ENCODE measurements at regions not wholly inside any gene's neighbourhood (a gene's known extent, or its start where the extent isn't known, plus 50 kb on each side); places are given as distances from the start of the nearest gene placed in this dataset.

- TF ChIP-seq SAP130 (CRISPR knock-in tag; IDR thresholded peaks at IDR 0.05; ENCODE audit: low read depth) (peak; percentile 41; the same call in 1 of the 2 replicates), ZNF792 (CRISPR knock-in tag; IDR thresholded peaks at IDR 0.05) (0 out of 2 replicates have a peak, but pooled peaks have one; percentile 19), JUNB (CRISPR knock-in tag; IDR thresholded peaks at IDR 0.05; ENCODE audit: borderline replicate concordance) (peak; percentile 92), TBX2 (CRISPR knock-in tag; IDR thresholded peaks at IDR 0.05; ENCODE audit: borderline replicate concordance) (peak; percentile 41; the same call in 1 of the 2 replicates), GATAD2A (CRISPR knock-in tag; IDR thresholded peaks at IDR 0.05) (0 out of 2 replicates have a peak, but pooled peaks have one; percentile 29), HMGXB4 (CRISPR knock-in tag; IDR thresholded peaks at IDR 0.05; ENCODE audit: borderline replicate concordance in 1 of 2, low read depth in 1 of 2) (peak in 1 of 2 experiments; percentile 11; a peak in 1 of 4 replicates), KDM2A (CRISPR knock-in tag; IDR thresholded peaks at IDR 0.05; ENCODE audit: borderline replicate concordance, low read depth) (peak; percentile 47; the same call in 1 of the 2 replicates), ZNF337 (CRISPR knock-in tag; IDR thresholded peaks at IDR 0.05; ENCODE audit: borderline replicate concordance, low read depth) (no peak), ZNF12 (CRISPR knock-in tag; IDR thresholded peaks at IDR 0.05) (peak; percentile 61; the same call in 1 of the 2 replicates), TBP (CRISPR knock-in tag; IDR thresholded peaks at IDR 0.05) (no peak)
- TF ChIP-seq, protein P1, sequence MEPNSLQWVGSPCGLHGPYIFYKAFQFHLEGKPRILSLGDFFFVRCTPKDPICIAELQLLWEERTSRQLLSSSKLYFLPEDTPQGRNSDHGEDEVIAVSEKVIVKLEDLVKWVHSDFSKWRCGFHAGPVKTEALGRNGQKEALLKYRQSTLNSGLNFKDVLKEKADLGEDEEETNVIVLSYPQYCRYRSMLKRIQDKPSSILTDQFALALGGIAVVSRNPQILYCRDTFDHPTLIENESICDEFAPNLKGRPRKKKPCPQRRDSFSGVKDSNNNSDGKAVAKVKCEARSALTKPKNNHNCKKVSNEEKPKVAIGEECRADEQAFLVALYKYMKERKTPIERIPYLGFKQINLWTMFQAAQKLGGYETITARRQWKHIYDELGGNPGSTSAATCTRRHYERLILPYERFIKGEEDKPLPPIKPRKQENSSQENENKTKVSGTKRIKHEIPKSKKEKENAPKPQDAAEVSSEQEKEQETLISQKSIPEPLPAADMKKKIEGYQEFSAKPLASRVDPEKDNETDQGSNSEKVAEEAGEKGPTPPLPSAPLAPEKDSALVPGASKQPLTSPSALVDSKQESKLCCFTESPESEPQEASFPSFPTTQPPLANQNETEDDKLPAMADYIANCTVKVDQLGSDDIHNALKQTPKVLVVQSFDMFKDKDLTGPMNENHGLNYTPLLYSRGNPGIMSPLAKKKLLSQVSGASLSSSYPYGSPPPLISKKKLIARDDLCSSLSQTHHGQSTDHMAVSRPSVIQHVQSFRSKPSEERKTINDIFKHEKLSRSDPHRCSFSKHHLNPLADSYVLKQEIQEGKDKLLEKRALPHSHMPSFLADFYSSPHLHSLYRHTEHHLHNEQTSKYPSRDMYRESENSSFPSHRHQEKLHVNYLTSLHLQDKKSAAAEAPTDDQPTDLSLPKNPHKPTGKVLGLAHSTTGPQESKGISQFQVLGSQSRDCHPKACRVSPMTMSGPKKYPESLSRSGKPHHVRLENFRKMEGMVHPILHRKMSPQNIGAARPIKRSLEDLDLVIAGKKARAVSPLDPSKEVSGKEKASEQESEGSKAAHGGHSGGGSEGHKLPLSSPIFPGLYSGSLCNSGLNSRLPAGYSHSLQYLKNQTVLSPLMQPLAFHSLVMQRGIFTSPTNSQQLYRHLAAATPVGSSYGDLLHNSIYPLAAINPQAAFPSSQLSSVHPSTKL (CRISPR knock-in tag; IDR thresholded peaks at IDR 0.05): peak; percentile 51
- TF ChIP-seq, protein P2, sequence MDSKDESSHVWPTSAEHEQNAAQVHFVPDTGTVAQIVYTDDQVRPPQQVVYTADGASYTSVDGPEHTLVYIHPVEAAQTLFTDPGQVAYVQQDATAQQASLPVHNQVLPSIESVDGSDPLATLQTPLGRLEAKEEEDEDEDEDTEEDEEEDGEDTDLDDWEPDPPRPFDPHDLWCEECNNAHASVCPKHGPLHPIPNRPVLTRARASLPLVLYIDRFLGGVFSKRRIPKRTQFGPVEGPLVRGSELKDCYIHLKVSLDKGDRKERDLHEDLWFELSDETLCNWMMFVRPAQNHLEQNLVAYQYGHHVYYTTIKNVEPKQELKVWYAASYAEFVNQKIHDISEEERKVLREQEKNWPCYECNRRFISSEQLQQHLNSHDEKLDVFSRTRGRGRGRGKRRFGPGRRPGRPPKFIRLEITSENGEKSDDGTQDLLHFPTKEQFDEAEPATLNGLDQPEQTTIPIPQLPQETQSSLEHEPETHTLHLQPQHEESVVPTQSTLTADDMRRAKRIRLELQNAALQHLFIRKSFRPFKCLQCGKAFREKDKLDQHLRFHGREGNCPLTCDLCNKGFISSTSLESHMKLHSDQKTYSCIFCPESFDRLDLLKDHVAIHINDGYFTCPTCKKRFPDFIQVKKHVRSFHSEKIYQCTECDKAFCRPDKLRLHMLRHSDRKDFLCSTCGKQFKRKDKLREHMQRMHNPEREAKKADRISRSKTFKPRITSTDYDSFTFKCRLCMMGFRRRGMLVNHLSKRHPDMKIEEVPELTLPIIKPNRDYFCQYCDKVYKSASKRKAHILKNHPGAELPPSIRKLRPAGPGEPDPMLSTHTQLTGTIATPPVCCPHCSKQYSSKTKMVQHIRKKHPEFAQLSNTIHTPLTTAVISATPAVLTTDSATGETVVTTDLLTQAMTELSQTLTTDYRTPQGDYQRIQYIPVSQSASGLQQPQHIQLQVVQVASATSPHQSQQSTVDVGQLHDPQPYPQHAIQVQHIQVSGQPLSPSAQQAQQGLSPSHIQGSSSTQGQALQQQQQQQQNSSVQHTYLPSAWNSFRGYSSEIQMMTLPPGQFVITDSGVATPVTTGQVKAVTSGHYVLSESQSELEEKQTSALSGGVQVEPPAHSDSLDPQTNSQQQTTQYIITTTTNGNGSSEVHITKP (CRISPR knock-in tag; IDR thresholded peaks at IDR 0.05; ENCODE audit: low read depth): peak; percentile 94
- TF ChIP-seq, protein P3, sequence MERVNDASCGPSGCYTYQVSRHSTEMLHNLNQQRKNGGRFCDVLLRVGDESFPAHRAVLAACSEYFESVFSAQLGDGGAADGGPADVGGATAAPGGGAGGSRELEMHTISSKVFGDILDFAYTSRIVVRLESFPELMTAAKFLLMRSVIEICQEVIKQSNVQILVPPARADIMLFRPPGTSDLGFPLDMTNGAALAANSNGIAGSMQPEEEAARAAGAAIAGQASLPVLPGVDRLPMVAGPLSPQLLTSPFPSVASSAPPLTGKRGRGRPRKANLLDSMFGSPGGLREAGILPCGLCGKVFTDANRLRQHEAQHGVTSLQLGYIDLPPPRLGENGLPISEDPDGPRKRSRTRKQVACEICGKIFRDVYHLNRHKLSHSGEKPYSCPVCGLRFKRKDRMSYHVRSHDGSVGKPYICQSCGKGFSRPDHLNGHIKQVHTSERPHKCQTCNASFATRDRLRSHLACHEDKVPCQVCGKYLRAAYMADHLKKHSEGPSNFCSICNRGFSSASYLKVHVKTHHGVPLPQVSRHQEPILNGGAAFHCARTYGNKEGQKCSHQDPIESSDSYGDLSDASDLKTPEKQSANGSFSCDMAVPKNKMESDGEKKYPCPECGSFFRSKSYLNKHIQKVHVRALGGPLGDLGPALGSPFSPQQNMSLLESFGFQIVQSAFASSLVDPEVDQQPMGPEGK (CRISPR knock-in tag; IDR thresholded peaks at IDR 0.05): peak; percentile 64
- TF ChIP-seq, protein P4, sequence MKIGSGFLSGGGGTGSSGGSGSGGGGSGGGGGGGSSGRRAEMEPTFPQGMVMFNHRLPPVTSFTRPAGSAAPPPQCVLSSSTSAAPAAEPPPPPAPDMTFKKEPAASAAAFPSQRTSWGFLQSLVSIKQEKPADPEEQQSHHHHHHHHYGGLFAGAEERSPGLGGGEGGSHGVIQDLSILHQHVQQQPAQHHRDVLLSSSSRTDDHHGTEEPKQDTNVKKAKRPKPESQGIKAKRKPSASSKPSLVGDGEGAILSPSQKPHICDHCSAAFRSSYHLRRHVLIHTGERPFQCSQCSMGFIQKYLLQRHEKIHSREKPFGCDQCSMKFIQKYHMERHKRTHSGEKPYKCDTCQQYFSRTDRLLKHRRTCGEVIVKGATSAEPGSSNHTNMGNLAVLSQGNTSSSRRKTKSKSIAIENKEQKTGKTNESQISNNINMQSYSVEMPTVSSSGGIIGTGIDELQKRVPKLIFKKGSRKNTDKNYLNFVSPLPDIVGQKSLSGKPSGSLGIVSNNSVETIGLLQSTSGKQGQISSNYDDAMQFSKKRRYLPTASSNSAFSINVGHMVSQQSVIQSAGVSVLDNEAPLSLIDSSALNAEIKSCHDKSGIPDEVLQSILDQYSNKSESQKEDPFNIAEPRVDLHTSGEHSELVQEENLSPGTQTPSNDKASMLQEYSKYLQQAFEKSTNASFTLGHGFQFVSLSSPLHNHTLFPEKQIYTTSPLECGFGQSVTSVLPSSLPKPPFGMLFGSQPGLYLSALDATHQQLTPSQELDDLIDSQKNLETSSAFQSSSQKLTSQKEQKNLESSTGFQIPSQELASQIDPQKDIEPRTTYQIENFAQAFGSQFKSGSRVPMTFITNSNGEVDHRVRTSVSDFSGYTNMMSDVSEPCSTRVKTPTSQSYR (CRISPR knock-in tag; IDR thresholded peaks at IDR 0.05; ENCODE audit: borderline replicate concordance): peak; percentile 79; the same call in 1 of the 2 replicates
Observed at GRCh38 chr20:11267131-11267761, 593.4 kb upstream of the JAG1 start (continued).
